Left ventricle myocardium inferior (tissue), 1 donor: ENCODE measurements at regions not wholly inside any gene's neighbourhood (a gene's known extent, or its start where the extent isn't known, plus 50 kb on each side); places are given as distances from the start of the nearest gene placed in this dataset.

Experiments used
- DNase-seq: peaks from one replicate; pipeline ENCODE4 v3.0.0-alpha.2; 2020
- H3K27ac ChIP-seq: fragments of 200-600 bp; replicated peaks from 2 replicates; pipeline ENCODE4 v1.8.0; 2021
- H3K27me3 ChIP-seq: fragments of 200-600 bp; 2 replicates; pipeline ENCODE4 v1.8.0; 2021; ENCODE audit warnings: low read depth
- H3K36me3 ChIP-seq: fragments of 200-600 bp; 2 replicates; pipeline ENCODE4 v1.8.0; 2021
- H3K4me1 ChIP-seq: fragments of 200-600 bp; 2 replicates; pipeline ENCODE4 v1.8.0; 2021
- H3K4me3 ChIP-seq: fragments of 200-600 bp; 2 replicates; pipeline ENCODE4 v1.8.0; 2021; ENCODE audit warnings: mild to moderate bottlenecking, moderate library complexity
- H3K9me3 ChIP-seq: fragments of 200-600 bp; replicated peaks from 2 replicates; pipeline ENCODE4 v1.8.0; 2021
- CTCF ChIP-seq: fragments of 200-600 bp; IDR thresholded peaks from 2 replicates; pipeline ENCODE4 v1.8.0; 2021; ENCODE audit warnings: antibody characterized with exemption, mild to moderate bottlenecking, borderline replicate concordance
- intact Hi-C: fragments of 100-400 bp; cut with micrococcal nuclease; formaldehyde crosslinking; loops from one replicate; pipeline ENCODE4 v1.11.0; 2022
- donor health status: DM: no; HTN: yes; CAD: no; lungs with severe emphysema.

DNA sequence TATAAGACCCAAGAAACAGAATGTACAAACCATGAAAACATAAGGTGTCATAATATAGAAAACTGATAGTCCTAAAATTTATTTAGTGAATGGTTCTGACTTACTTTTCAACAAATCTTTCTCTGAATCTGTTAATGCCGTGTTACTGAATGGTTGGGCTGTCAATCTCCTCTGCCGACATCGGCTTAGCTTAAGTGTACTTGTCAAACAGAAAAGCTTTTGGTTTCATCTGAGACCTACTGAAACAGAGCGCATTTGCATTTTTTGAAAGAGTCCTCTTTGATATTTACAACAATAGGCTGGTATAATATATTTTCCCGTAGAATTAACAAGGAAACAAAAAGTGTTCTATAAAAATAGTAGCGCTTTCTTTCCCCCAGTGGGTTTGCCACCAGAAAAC, 120.9 kb upstream of the ZNF804B start:
- H3K27ac ChIP-seq: no peak overlapping the region
- no peaks in the 10 kb centered on the region for H3K4me1 ChIP-seq
- TF ChIP-seq CTCF: no peak
- DNase-seq: no peak
- H3K9me3 ChIP-seq: no peaks in the 10 kb centered on the region
- H3K36me3 ChIP-seq: no peaks in the 10 kb centered on the region
- intact Hi-C loops: no loop called here
- no peaks in the 10 kb centered on the region for H3K27me3 ChIP-seq
- H3K4me3 ChIP-seq: no peak overlapping the region

DNA sequence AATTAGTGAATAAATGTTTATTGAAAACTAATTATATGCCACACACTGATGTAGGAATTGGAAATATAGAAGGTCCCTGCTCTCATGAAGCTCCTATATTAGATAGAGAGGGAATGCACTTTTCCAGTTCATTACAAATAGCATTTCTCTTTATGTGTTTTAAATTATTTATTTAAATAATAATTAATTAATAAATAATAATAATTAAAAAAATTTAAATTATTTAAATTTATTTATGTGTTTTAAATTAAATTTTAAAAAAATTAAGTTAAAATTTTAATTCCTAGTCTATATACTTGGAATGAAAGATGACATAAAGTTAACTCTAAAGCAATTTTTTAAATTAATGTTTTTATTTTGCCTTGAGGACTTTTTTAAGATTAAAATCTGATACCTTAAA, 121.7 kb upstream of the ZNF804B start:
- Histone ChIP-seq H3K4me1 (no peaks in the 10 kb centered on the region), H3K9me3 (no peaks in the 10 kb centered on the region), H3K36me3 (no peaks in the 10 kb centered on the region), H3K27ac (no peak overlapping the region), H3K27me3 (no peaks in the 10 kb centered on the region), H3K4me3 (no peak overlapping the region)
- no peak for TF ChIP-seq CTCF
- no peak for DNase-seq
- intact Hi-C loops: no loop called here

DNA sequence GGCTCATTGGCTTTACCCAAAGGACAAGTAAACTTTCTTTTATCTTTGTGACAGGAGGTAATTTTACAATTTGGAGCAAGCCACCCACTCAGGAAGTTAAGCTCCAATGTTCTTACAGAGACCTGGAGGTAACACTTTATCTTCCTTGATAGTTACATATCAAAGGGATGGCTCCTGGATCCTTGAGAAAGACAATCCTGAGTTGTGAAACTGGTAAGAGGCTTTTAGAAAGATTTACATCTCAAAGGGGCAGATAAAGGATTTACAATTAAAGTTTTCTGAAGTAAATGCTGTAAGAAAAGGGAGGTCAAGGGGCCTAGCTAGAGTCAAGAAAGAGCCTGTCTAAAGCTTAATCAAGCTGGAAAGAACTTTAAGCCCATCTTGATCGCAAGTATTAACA, 124.4 kb upstream of the ZNF804B start:
- no peak overlapping the region for H3K27ac ChIP-seq
- H3K4me1 ChIP-seq: no peaks in the 10 kb centered on the region
- H3K4me3 ChIP-seq: no peak overlapping the region
- no peaks in the 10 kb centered on the region for H3K9me3 ChIP-seq
- no peaks in the 10 kb centered on the region for H3K27me3 ChIP-seq
- TF ChIP-seq CTCF: no peak
- DNase-seq: no peak
- intact Hi-C loops: no loop called here
- no peaks in the 10 kb centered on the region for H3K36me3 ChIP-seq

DNA sequence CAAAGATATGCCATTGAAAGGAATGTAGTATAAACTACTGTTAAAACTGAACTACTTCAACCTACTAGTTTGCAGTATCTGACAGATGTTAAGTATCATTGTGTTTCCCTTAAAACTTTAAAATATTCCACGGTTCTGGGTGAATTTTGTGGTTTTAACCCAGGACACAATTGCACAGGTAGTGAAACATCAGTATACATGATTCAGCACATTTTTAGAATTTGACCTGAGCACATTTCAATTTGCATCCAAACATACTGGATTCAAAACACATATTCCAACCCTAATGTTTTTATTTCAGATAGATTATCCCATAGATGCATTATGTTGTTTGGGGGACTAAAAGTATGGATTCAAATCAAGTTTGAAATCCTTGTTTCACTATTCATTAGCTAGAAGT, 129.9 kb upstream of the ZNF804B start:
- Histone ChIP-seq H3K4me1 (no peaks in the 10 kb centered on the region), H3K9me3 (no peaks in the 10 kb centered on the region), H3K4me3 (no peak overlapping the region), H3K27ac (no peak overlapping the region), H3K36me3 (no peaks in the 10 kb centered on the region), H3K27me3 (no peaks in the 10 kb centered on the region)
- intact Hi-C loops: no loop called here
- DNase-seq: no peak
- no peak for TF ChIP-seq CTCF

- H3K27ac ChIP-seq: no peak overlapping the region
- no peak for DNase-seq
- H3K4me1 ChIP-seq: no peaks in the 10 kb centered on the region
- no peaks in the 10 kb centered on the region for H3K9me3 ChIP-seq
- H3K4me3 ChIP-seq: no peak overlapping the region
- TF ChIP-seq CTCF: no peak
- intact Hi-C loops: no loop called here
- no peaks in the 10 kb centered on the region for H3K36me3 ChIP-seq
- no peaks in the 10 kb centered on the region for H3K27me3 ChIP-seq
Observed at GRCh38 chr7:88628363-88629085, 131.0 kb upstream of the ZNF804B start.

GRCh38 chr7:88617185-88617584, 142.3 kb upstream of the ZNF804B start:
- no peaks in the 10 kb centered on the region for H3K36me3 ChIP-seq
- no peak for TF ChIP-seq CTCF
- H3K27me3 ChIP-seq: no peaks in the 10 kb centered on the region
- DNase-seq: no peak
- no peaks in the 10 kb centered on the region for H3K9me3 ChIP-seq
- H3K4me3 ChIP-seq: no peak overlapping the region
- intact Hi-C loops: no loop called here
- no peak overlapping the region for H3K27ac ChIP-seq
- H3K4me1 ChIP-seq: no peaks in the 10 kb centered on the region
